TTC549 (cell line): ENCODE measurements at regions not wholly inside any gene's neighbourhood (a gene's known extent, or its start where the extent isn't known, plus 50 kb on each side); places are given as distances from the start of the nearest gene placed in this dataset.
"Not testable (repeated sequence)": the region's sequence is repeated elsewhere in the genome, so short reads cannot be mapped to it uniquely, and the experiment has no call there.

Experiments used
- FAIRE-seq: peaks from 2 replicates; lab custom pipeline; 2012; peaks lifted over from hg19 to GRCh38; lab: Jason Lieb, UNC

DNA sequence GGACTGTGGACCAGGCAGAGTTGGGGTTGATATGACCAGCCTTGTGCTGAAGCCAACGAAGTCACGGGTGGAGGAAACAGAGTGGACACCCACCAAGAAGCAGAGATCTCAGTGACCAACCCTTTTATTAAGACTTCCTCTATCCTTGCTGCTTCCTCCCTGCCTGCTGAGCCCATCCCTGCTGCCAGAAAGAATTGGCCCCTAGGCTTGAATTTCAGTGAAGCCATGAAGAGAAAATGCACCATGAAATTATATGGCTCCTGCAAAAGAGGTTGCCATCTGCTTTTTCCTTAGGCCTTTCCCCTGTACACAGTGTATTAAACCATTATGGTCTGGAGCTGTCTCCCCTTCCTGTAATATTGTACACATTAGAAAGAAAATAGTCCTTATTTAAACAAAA lies 246.7 kb downstream of the HS3ST3B1 start:
- no peak for FAIRE-seq

DNA sequence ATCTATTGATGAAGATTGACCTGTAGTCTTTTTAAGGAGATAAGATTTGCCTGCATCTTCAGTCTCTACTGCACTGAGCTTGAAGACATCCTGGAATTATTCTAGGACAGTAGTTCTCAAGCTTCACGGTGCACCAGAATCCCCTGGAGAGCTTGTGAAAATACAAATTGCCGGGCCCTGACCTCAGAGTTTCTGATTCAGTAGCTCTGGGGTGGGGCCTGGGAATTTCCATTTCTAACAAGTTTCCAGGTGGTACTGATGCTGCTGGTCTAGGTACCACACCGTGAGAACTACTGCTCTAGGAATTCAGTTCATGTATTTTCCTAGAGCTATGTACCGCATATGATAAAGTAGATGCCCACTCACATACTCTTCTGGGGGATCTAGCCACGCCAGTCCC lies 246.1 kb downstream of the HS3ST3B1 start:
- no peak for FAIRE-seq

DNA sequence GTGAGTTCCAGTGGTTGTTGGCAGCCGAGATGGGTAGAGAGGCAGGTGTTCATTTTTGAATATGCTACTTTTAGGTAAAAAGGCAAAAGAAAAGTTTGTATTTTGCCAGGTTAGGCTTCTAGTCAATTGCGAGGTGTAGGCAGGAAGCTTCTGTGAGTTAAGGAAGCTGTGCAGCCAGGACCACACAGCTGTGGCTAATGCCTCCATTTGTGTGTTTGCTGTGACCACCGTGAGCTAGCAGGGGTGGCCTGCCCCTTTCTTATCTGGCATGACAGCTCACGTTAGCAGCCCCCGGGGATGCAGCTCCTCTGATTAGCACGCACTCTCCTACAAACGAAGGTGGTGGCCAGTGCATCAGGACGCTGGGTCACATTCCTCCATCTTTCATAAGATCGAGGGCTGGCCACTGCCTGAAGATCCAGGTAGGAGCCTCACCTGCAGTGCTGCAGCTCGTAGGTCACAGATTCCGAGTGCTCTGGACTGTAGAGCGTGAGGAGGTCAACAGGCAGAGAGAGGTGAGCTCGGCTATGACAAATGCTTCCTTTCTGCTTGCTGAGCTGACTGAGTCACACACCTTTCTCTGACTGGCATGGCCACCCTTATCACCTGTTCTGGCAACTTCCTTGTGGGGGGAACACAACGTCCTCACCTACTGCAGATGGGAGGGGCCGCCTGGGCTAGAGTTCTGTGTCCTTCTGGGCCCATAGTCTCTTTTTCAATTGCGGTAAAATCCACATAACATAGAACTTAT lies 244.4 kb downstream of the HS3ST3B1 start:
- FAIRE-seq = no peak

DNA sequence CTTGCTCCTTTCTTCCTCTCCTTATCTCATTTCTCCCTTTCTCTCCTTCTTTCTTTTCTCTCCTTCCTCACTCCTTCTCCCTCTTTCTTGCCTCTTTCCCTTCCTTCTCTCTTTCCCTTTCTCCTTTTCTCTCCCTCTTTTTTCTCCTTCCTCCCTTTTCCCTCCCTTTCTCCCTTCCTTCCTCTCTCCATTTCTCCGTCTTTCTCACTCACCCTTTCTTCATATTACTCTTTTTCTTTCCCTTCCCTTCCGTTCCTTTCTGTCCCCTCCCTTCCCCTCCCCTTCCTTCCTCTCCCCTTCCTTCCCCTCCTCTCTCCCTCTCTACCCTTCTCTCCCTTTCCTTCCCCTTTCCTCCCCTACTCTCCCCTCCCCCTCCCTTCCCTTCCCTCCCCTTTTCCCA lies 240.8 kb downstream of the HS3ST3B1 start:
- FAIRE-seq = no peak

DNA sequence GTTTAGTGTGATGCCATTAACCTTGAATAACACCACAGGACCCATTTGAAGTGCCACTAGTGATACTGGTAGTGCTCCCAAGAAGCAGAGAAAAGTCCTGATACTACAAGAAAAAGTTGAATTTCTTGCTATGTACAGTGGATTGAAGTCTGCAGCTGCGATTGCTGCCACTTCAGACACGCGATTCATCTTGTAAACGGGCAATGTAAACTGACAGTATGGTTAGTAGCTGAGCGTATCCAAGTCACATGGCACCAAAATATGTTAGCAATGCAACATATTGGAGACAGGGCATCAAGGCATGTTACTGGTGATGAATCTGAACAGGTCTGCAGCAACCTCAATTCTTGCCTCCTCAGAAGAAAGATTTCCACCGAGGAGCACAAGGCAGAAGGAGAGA lies 238.9 kb downstream of the HS3ST3B1 start:
- FAIRE-seq = no peak

DNA sequence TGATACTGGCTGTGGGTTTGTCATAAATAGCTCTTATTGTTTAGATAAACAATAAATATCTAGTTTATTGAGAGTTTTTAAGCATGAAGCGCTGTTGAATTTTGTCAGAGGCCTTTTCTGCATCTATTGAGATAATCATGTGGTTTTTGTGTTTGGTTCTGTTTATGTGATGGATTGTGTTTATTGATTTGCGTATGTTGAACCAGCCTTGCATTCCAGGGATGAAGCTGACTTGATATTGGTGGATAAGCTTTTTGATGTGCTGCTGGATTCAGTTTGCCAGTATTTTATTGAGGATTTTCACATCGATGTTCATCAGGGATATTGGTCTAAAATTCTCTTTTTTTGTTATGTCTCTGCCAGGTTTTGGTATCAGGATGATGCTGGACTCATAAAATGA lies 231.4 kb downstream of the HS3ST3B1 start:
- not testable (repeated sequence) for FAIRE-seq

DNA sequence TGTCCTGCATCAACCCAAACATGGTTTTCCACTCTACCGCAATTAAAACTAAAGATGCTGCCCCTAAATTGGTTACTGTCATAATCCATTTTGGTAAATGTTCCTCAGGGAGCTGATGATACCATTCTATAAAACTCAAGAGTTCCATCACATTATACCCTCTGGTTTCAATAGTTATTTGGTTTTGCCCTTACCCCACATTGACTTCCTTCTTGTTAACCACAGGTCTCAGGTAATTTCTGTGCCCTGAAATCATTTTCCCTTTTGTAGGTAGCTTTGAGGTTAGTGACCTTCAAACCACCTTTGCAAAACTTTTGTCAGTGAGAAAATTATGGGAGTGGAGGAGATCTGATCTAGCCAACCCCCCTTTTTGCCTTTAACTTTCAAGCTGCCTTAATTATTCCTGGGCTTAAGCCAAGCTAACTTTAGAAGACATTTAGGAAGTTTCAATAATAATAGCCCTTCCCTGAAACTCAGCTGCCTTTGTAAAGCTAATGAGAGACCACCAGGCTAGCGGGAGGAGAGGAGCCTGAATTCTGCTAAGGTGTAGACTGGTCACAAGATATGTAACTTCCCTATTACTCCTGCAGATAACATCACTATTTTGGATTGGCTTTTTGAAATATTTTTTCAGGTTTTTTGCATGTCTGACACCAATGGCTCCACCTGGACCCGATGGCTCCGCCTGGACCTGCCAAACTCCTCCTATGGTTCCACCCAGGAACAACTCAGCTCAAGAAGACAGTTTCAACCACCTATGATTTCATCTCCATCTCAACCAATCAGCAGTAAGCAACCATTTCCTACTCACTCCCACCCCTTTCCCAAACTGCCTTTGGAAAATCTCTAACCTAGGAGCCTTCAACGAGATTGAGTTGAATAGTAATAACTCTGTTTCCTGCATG lies 224.9 kb downstream of the HS3ST3B1 start:
- no peak for FAIRE-seq

DNA sequence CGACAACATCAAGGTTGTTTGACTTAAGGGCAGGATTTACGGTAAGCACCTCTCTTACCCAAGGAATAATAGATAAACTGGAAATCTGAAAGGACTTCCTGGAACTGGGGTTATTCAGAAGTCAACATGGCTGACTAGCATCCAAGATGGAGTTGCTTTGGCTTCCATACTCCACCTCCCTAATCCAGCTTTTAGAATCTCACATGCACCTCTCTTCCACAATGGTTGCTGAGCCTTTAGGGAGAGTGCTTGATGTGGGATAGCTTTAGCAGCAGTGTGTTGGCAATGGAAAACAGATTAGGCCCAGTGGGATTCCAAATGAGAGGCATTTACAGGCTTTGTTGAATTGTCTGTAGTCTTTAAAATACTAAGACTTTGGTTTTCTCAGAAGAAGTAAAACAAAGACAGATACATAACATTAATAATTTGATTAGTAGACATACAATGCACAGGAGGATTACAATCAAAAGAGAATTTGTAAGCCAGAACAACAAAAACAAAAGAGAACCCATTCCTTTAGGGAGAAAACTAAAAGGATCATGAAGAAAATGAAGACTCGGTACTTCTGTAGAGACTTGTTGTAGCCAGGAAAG lies 222.0 kb downstream of the HS3ST3B1 start:
- FAIRE-seq = no peak

DNA sequence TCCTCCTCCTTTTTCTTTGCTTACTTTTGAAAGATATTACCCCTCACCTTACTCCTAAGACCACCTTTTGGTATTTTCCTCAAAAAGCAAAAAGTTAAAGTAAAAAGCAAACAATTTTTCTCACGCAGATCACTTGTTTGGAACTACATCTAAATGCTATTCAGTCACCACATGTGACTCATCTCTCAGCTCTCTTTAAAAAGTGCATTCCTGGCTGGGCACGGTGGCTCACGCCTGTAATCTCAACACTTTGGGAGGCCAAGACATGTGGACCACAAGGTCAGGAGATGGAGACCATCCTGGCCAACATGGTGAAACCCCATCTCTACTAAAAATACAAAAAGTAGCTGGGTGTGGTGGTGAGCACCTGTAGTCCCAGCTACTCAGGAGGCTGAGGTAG lies 218.0 kb downstream of the HS3ST3B1 start:
- FAIRE-seq = not testable (repeated sequence)

DNA sequence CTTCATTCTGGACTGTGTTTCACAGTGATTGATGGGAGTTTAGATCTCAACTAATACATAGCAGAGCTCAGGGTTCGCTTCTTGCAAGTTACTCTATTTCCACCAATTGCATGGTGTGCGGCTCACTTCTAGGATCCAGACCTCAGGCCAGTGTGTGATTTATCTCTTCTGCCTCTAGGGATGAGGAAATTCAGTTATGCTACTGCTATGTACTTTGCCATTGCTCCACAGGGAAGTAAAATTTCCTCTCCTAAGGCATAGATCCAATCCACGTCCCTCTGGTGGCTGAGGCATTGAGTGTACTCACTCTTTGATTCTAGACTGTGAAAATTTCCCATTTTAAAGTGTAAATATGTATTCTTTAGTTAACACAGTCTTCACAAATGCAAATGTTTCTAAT lies 214.1 kb downstream of the HS3ST3B1 start:
- FAIRE-seq = no peak

DNA sequence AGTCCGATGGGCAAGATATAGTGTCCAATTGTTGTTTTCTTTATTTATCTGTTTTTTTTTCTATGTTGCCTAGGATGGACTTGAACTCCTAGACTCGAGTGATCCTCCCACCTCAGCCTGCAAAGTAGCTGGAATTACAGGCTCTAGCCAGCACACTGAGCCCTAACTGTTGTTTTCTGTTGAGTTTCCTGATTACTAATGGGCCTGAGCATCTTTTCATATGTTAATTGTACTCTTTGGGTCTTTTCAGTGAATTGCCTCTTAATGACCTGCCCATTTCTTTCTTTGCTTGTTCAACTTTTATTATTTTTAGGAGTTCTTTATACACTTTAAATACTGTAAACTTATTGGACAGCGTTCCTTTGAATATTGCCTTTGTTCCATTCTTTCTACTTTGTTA lies 213.0 kb downstream of the HS3ST3B1 start:
- FAIRE-seq = no peak

DNA sequence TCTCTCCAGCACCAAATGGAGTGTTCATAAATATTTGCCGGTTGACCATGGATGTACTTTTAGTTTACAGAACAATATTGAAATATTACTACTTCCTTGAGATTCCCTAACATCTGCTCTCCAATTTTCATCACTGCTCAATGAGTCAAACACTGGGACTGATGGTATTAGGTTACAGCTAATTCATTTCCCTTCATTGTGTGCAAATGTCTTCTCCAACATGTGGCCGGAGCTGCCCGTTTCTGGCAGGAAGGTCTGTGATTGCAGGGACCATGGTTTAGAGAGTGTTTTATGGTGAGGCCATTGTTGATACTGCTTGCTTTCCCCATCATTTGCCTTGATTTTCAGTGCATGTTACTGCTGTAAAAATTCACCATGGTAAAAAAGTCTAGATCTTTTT lies 209.3 kb downstream of the HS3ST3B1 start:
- no peak for FAIRE-seq

DNA sequence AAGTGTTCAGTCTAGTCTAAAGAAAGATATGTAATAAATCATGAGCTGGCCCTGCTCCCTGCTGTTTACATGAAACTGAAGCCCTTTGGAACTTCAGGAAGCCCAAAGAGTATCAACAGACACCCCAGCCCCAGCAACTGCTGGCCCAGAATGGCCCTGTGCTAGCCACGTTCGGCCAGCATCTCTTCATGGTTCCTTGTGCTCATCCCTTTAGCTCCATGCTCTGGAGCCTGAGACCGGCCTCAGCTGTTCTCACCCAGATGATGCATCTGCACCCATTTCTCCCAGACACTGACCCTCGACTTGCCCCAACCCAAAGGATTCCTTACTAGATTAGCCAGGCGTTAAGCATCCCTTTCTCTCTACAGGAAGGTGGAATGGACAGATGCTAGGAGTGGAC lies 207.3 kb downstream of the HS3ST3B1 start:
- FAIRE-seq = no peak

DNA sequence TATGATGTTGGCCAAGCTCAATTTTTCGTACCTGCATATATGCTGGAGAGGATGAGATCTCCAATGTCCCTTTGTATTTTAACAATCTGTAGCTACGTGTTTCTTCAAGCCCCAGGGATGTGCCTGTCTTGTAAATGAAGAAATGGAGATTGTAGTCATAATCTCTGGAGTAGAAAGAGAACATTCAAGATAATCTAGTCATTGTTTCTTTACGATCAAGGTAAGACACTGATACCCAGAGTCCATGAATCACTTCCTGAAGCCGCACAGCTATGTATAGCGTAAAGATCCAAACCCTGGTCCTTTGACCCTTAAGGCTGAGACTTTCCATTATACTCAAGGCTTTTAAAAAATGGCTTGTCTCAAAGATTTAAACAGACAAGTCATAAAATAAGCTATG lies 205.5 kb downstream of the HS3ST3B1 start:
- FAIRE-seq = no peak

DNA sequence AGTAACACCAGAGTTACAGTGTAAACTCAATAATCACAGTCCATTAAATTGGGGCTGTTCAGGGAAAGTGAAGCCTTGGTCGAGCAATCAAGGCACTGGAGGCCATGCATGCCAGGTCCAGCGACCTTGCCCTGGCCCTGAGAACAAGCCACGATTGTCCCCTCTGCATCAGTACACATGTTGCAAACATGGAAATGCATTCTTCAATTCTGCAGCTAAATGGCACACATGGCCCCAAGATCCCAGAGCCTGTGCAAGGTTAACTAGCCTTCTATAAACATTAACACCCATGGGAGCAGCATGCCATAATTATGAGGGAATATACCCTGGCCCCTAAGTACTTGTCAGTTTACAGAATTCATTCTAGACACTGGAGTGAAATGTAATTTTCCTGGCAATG lies 204.7 kb downstream of the HS3ST3B1 start:
- no peak for FAIRE-seq

DNA sequence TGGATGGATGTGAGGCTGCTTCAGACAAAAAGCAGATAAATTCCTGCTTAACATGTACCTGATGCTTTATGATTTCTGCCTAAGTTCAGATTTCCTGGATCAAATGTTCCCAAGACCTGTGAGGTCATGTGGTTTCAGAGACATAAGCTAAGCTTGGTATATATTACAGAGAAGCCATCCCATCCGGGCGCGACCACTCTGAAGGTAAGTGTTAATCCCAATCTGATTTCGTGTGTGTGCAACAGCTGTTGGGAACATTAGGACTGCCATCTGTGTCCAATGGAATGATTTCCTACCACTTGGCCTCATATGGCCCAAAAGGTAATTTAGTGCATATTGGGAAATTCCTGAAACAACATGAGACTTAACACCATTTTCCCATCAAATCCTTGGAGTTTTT lies 199.1 kb downstream of the HS3ST3B1 start:
- no peak for FAIRE-seq

DNA sequence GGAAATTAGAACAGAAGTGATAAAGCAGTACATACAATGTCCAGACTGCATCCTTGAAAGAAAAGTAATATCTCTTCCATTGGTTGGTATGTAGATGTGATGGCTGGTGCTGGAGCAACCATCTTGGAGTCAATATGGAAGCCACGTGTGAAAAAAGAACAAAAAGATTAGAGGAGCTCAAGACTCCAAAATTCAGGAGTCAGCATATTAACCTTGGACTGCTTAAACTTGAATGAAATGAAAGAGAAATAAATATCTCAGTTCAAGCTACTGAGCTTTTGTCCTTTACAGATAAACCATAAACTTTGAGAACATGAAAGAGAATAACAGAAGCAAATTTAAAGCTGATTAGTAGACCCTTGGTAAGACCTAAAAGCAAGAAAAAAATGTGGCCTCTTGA lies 197.9 kb downstream of the HS3ST3B1 start:
- FAIRE-seq = no peak

DNA sequence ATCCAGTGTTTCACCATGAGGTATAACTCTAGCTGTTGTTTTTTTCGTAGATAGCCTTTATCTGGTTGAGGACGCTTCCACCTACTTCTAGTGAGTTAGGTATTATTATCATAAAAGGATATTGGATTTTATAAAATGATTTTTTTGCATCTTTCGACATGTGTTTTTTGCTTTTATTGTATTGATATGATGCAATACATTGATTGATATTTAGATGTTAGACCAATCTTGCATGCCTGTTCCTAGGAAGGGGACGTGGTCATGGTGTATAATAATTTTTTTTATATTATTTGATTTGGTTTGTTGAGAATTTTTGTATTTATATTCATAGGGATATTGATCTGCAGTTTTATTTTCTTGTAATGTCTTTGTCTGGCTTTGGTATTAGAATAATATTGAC lies 193.3 kb downstream of the HS3ST3B1 start:
- FAIRE-seq = no peak

DNA sequence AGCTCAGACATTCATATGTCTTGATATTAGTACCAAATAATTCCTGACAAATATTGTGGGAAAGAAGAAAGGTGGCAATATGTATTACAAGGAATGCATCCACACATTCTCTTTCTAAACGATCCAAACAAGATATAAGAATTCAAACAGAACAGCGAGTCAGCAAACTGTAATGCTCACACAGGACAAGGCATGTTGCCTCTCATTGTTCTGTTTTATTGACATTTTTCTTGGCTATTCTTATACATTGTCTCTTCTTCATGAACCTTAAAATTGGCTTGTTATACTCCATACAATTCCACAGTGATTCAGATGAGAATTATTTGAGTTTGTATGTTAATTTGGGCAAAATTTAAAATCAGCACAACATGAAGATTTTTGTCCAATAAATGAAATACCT lies 189.1 kb downstream of the HS3ST3B1 start:
- no peak for FAIRE-seq

DNA sequence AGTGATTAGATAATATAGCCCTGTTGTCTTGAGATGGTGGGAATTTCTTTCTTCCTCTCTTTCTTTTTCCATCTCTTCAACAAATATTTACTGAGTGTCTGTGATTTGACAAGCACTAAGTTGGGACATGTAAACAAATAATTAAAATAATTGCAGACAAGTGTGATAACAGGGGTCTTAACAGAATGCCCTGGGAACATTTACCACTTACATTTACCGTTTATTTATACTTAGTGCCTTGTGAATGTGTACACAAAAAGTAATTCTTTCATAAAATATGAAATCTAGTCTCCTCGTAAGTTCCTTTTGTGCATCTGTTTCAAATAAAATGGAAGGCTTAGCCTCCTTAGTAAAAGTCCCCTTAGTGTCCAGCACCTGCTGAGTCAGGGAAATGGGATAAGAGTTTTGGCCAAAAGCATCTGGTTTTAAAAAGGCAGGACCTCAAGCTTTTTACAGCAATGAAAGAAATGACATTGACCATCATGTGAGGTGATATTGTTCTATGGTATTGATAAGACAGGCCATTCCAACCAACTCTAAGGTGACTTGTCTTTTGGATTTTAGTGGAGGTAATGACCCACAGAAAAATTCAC lies 188.2 kb downstream of the HS3ST3B1 start:
- no peak for FAIRE-seq

DNA sequence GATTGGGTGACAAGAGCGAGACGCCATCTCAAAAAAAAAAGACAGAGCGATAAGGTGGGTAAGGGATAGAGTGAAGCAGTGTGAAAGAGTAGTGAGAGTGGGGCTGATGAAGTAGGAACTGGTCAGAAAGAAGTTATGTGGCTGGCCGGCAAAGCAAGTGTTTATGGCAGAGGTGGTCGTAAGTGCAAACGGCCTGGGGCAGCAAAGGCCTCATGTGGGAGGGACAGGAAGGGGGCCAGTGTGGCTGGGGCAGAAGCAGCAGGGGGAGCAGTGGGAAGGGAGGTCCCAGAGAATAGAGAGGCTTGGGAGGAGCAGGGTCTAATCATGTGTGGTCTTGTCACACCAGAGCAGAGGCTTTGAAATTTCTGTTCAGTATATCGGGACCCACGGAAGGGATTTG lies 186.2 kb downstream of the HS3ST3B1 start:
- FAIRE-seq = no peak

DNA sequence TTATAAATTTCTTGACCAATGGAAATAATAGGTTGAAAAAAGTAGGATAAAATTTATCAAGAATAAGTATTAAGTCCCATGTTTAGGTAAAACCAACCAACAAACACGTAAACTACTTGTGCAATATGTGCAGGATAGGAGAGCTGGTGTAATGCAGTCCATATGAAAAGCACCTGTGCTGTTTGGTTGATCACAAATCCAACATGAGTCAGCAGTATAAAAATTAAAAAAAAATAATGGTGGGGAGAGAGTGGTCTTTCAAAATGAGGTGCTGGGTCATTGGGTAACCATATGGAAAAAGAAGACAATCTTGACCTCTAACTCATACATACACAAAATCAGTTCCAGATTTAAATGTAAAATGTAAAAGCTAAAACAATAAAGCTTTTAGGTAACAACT lies 181.8 kb downstream of the HS3ST3B1 start:
- FAIRE-seq = no peak

DNA sequence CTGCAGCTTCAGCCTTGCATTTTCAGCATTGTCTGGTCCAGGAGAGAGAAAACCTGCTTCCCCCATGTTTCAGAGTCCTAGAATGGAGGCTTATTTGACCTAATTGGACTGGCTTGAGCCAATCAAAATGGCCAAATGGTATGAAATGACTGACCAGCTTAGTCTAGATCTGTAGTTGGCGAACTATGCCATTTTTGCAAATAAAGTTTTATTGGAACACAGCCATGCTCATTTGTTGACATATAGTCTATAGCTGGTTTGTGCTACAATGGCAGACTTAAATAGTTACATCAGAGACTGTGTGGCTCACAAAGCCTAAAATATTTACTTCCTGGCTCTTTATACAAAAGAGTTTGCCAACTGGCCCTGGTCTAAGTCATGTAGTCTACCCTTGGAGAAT lies 180.8 kb downstream of the HS3ST3B1 start:
- FAIRE-seq = no peak
